ENCODE measurements at regions not wholly inside any gene's neighbourhood (a gene's known extent, or its start where the extent isn't known, plus 50 kb on each side); places are given as distances from the start of the nearest gene placed in this dataset.
"Not testable (repeated sequence)": the region's sequence is repeated elsewhere in the genome, so short reads cannot be mapped to it uniquely, and the experiment has no call there.

- DNase-seq (ENCODE audit: extremely low spot score); CTCF ChIA-PET; POLR2A ChIA-PET: not testable (repeated sequence)
Observed at GRCh38 chr3:195999176-195999575, 82.7 kb downstream of the TFRC start.

- DNase-seq (ENCODE audit: extremely low spot score); POLR2A ChIA-PET: not testable (repeated sequence)
Observed at GRCh38 chr3:195996314-195996713, 85.6 kb downstream of the TFRC start.

GRCh38 chr3:195994343-195994742, 86.0 kb upstream of the TNK2 start:
- POLR2A ChIA-PET; DNase-seq (ENCODE audit: extremely low spot score); CTCF ChIA-PET: not testable (repeated sequence)

More at GRCh38 chr3:195996314-195996713, 85.6 kb downstream of the TFRC start:
- CTCF ChIA-PET: not testable (repeated sequence)

GRCh38 chr3:195993671-195994070, 85.3 kb upstream of the TNK2 start:
- POLR2A ChIA-PET; CTCF ChIA-PET; DNase-seq (ENCODE audit: extremely low spot score): not testable (repeated sequence)

GRCh38 chr3:195992956-195993595, 84.7 kb upstream of the TNK2 start:
- CTCF ChIA-PET; POLR2A ChIA-PET; DNase-seq (ENCODE audit: extremely low spot score): not testable (repeated sequence)

GRCh38 chr3:195991986-195992385, 83.6 kb upstream of the TNK2 start:
- DNase-seq (ENCODE audit: extremely low spot score); CTCF ChIA-PET; POLR2A ChIA-PET: not testable (repeated sequence)

- CTCF ChIA-PET; DNase-seq (ENCODE audit: extremely low spot score); POLR2A ChIA-PET: not testable (repeated sequence)
Observed at GRCh38 chr3:195991243-195991642, 82.9 kb upstream of the TNK2 start.

GRCh38 chr3:195990841-195991174, 82.5 kb upstream of the TNK2 start:
- CTCF ChIA-PET; DNase-seq (ENCODE audit: extremely low spot score): not testable (repeated sequence)

GRCh38 chr3:195989921-195990840, 81.8 kb upstream of the TNK2 start:
- POLR2A ChIA-PET, CTCF ChIA-PET: not testable (repeated sequence)
- peak; percentile 51 for DNase-seq (ENCODE audit: extremely low spot score)

More at GRCh38 chr3:195990841-195991174, 82.5 kb upstream of the TNK2 start:
- POLR2A ChIA-PET: not testable (repeated sequence)

- not testable (repeated sequence) for DNase-seq (ENCODE audit: extremely low spot score)
Observed at GRCh38 chr3:195989197-195989920, 81.0 kb upstream of the TNK2 start.

GRCh38 chr3:195988764-195989163, 80.4 kb upstream of the TNK2 start:
- CTCF ChIA-PET; DNase-seq (ENCODE audit: extremely low spot score); POLR2A ChIA-PET: not testable (repeated sequence)

More at GRCh38 chr3:195989197-195989920, 81.0 kb upstream of the TNK2 start:
- CTCF ChIA-PET, POLR2A ChIA-PET: not testable (repeated sequence)

GRCh38 chr3:195987001-195987400, 78.7 kb upstream of the TNK2 start:
- CTCF ChIA-PET; POLR2A ChIA-PET; DNase-seq (ENCODE audit: extremely low spot score): not testable (repeated sequence)

- POLR2A ChIA-PET, CTCF ChIA-PET: not testable (repeated sequence)
Observed at GRCh38 chr3:195986576-195986975, 78.2 kb upstream of the TNK2 start.

GRCh38 chr3:195985348-195985920, 77.1 kb upstream of the TNK2 start:
- CTCF ChIA-PET; POLR2A ChIA-PET; DNase-seq (ENCODE audit: extremely low spot score): not testable (repeated sequence)

More at GRCh38 chr3:195986576-195986975, 78.2 kb upstream of the TNK2 start:
- not testable (repeated sequence) for DNase-seq (ENCODE audit: extremely low spot score)

GRCh38 chr3:195984392-195985030, 76.2 kb upstream of the TNK2 start:
- CTCF ChIA-PET; DNase-seq (ENCODE audit: extremely low spot score); POLR2A ChIA-PET: not testable (repeated sequence)

GRCh38 chr3:195983880-195984279, 75.5 kb upstream of the TNK2 start:
- DNase-seq (ENCODE audit: extremely low spot score); CTCF ChIA-PET; POLR2A ChIA-PET: not testable (repeated sequence)

GRCh38 chr3:195982754-195983153, 74.4 kb upstream of the TNK2 start:
- CTCF ChIA-PET; POLR2A ChIA-PET; DNase-seq (ENCODE audit: extremely low spot score): not testable (repeated sequence)

GRCh38 chr3:195981778-195982177, 73.4 kb upstream of the TNK2 start:
- POLR2A ChIA-PET; CTCF ChIA-PET; DNase-seq (ENCODE audit: extremely low spot score): not testable (repeated sequence)

Data from HEK293T (cell line).